Colon (tissue), 2 donors: ENCODE measurements at regions not wholly inside any gene's neighbourhood (a gene's known extent, or its start where the extent isn't known, plus 50 kb on each side); places are given as distances from the start of the nearest gene placed in this dataset.

Source experiments
- FAIRE-seq: peaks from 2 replicates; lab custom pipeline; 2012; peaks lifted over from hg19 to GRCh38; lab: Jason Lieb, UNC
- donor health status: control.
- donor health status: control.

- no peak for FAIRE-seq
Observed at GRCh38 chr1:55706397-55706796, 491.2 kb upstream of the USP24 start.

GRCh38 chr1:55703726-55704363 is 488.7 kb upstream of the USP24 start:
- FAIRE-seq = no peak

DNA sequence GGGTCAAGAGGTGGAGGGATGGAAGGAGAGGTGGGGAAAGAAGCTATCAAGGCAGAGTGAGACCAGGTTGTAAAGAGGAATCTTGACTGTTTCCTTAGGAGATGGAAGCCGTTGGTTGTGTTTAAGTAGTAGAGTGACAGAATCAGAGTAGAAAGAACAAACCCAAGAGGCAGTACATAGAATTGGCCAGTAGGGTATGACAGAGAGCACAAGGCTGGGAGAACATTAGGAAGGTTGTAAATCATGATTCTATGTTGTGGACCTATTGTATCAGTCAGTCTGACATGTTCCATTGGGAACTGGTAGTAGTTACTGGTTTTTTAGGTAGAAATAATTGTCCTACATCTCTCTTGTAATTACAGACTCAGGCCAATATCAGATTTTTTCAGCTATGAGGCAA is 486.9 kb upstream of the USP24 start:
- no peak for FAIRE-seq

DNA sequence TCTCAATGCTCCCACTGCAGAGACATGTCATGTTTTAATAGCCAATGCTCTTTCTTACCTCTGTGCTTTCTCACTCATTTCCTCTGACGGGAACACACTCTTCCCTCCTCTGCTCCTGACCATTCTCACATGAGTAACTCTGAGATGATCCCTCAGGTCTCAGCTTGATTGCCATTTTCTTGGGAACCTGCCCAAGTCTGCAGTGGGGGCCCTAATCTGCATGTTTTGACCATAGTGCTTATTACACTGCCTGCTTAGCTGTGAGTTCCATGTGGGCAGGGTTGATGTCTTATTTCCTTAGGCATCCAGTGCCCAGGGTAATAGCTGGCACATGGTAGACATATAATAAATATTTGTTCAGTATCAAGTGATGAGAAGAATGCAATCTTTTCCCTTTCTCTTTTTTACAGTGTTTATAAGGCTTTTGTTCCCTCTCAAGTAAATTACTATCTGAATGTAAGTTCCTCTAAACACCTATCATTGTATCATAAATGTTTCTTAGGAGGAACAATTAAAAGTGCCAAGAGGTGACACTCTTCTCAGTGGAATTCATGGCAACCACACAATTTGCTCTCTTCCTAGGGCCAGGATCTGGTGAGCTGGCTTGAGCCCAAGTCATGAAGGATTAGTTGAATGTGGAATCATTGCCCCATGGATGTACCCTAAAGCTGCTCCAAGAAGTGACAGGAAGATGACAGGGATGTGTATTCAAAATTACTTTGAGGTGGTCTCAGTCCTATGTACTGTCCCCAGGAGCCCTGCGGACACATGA is 485.4 kb upstream of the USP24 start:
- no peak for FAIRE-seq

GRCh38 chr1:55699228-55699627 is 484.1 kb upstream of the USP24 start:
- no peak for FAIRE-seq

DNA sequence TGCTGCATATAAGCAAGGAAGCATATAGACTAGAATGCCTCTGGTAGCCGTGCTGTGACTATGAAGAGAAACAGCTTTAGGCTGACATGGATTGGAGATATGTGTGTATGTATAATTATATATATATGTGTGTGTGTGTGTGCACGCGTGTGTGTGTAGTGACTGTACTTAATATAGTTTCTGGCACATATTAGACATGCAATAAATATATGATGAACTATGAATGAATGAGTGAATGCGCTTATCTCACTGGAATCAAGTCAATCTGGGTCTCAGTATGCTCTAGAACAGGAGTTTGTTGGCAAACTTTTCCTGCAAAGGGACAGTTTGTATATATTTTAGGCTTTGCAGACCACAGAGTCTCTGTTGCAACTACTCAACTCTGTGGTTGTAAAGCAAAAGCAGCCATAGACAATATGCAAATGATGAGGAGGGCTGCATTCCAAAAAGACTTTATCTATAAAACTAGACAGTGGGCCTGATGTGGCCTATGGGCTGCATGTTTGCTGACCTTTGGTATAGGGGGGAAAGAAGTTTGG is 482.9 kb upstream of the USP24 start:
- FAIRE-seq = no peak

- FAIRE-seq = no peak
Observed at GRCh38 chr1:55696891-55697290, 481.7 kb upstream of the USP24 start.

DNA sequence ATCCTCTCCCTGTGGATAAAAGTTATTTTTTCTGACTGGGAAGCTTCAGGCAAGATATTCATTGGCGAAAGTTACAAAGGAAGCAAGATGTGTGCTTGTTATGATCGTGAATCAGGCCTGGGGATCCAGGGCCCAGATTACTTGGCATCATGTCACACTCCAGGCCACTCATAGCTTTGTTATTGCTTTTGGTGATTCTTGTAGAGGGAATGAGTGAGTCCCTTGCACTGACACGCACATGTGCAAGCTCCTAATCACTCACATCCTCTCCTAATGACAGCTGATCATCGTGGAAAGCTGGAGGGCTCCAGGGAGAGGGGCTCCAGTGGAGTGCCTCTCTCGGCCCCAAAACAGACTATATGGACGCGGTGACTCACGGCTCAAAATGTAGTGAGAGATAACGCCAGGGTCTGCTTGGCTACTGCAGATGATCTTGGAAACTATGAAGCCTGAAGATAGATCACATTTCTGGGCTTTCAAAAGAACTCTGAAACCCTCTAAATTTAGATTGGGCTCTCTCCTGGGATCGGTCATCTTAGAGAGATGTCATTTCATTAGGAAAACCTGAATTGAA is 481.1 kb upstream of the USP24 start:
- no peak for FAIRE-seq

DNA sequence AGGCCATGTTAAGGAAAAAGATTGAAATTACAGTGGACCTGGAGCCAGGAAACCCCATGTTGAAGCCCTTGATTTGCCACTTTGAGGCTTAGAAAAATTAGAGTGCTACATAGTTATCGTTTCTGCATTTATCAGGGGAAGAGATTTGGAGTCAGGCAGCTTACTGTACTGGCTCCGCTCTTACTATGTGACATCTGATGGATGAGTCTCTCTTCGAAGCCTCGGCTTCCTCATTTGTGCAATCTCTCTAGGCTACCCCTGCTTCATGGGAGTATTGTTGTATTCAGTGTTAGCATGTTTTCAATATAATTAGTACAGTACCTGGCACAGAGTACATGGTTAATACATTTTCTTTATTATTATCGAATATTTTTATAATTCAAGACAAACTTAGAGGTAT is 480.4 kb upstream of the USP24 start:
- FAIRE-seq = no peak

GRCh38 chr1:55695151-55695550 is 480.0 kb upstream of the USP24 start:
- FAIRE-seq = no peak

- FAIRE-seq = no peak
Observed at GRCh38 chr1:55694310-55694801, 479.2 kb upstream of the USP24 start.

DNA sequence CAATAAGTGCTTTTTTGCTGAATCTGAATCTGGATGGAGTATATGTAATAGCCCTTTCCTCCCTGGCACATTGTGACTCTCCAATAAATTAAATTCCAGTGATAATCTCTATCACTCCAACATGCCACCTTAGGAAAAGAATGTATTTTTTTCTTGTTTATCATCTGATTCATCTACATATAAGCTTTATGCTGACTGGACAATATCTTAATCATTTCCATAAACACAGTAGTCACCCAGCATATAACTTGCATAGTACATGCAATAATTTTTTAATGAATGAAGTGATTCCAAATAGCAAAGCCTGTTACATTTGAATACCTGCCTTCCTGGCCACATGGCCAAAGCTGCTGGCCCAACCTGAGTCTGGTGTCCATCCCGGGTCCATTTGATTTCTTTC is 477.6 kb upstream of the USP24 start:
- FAIRE-seq = no peak

GRCh38 chr1:55690366-55690765 is 475.2 kb upstream of the USP24 start:
- FAIRE-seq = no peak

DNA sequence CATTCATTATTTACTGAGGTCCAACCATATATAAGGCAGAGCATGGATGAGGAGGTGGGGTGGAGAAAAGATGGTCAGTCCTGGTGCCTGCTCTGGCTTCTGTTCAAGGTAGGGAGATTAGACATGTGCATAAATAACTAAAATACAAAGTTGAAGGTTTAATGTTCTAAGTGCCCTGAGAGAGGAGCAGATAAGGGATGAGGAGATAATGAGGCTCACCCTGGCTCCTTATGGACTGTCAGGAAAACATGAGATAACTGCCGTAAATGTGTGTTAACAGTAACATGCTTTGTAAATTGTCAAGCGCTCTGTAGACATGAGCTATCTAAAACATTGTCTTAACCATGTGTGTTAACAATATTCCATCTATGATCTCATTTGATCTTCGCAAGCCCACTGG is 474.6 kb upstream of the USP24 start:
- FAIRE-seq = no peak

- no peak for FAIRE-seq
Observed at GRCh38 chr1:55685560-55685959, 470.4 kb upstream of the USP24 start.

DNA sequence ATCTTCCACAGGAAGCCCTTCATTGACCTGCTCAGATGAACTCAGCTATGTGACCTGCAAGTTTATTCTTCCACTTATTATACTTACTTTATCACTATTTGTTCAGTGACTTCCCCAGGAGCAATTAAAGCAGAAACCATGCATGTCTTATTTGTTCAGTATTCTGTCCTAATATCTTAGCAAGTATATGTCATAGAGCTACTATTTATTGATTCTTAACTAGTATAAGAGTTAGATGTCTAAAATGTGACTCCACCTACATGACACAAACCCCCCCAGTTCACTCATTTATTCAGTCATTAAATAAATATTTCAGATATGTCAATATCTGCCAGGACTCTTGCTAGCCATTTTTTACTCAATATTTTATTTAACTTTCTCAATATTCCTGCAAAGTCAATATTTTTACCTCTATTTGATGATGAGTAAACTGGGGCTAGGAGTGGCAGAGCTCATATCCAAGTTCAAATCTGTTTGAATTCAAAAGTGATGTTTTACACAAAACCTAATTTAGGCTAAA is 469.0 kb upstream of the USP24 start:
- no peak for FAIRE-seq

DNA sequence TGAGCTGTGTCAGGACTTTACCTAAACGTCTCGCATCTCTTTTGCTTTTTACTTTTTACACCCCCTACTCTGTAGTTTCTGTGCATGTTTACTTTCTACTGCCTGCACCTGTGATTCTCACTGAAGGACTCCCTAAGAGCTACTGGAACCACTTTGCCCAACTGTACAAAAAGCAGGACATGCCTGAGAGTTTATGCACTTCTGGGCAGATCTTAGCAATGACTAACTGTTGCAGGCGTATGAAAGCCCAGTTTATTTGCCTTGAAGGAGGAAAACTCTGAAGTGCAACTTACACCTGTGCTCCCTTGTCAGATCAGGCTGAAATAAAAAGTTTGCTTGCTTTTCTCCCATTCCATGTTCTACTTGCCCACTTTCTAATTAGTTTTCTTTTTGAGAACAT is 467.0 kb upstream of the USP24 start:
- FAIRE-seq = no peak

DNA sequence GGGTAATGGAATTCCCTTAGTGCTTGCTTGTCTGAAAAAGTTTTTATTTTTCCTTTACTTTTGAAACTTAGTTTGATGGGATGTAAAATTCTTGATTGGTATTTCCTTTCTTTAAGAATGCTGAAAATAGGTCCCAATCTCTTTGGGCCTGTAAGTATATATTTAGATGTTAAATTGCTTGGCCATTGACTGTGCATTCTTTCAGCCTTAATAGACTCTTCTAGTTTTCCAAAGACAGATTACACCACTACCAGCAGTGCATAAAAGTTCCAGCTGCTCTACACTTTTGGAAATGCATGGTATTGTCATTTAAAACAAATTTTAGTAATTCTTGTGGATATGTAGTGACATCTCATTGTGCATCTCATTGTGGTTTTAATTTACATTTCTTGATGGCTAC is 464.8 kb upstream of the USP24 start:
- no peak for FAIRE-seq

DNA sequence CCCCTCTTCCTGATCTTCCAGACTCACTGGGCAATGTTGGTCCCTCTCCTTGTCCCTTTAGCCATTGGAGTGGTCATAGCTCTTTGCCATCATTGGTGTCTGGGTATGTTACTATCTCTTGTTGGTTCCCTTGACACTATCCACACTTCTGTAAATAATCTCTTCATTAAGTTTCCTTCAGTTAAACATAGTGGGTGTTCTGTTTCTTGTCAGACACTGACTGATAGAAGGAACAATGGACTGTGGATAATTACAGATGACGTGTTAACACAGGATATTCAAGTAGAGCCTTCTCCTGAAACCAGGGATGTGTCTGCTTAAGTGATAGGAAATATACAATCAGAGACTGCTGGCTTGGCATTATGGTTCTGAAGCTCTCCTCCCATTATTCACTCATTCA is 458.3 kb upstream of the USP24 start:
- no peak for FAIRE-seq

GRCh38 chr1:55670331-55671082 is 455.3 kb upstream of the USP24 start:
- no peak for FAIRE-seq

- no peak for FAIRE-seq
Observed at GRCh38 chr1:55669293-55669692, 454.1 kb upstream of the USP24 start.

DNA sequence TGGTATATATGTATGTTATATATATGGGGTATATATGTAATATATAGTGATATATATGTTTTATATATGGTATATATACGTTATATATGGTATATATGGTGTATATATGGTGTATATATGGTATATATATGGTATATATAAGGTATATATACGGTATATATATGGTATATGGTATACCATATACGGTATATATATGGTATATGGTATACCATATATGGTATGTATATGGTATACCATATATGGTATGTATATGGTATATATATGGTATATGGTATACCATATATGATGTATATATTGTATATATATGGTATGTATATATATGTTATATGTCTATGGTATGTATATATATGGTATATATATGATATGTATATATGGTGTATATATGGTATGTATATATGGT is 447.7 kb upstream of the USP24 start:
- FAIRE-seq = no peak
